ENCODE measurements at regions not wholly inside any gene's neighbourhood (a gene's known extent, or its start where the extent isn't known, plus 50 kb on each side); places are given as distances from the start of the nearest gene placed in this dataset.

GRCh38 chr3:159761369-159761768 lies 227.3 kb upstream of the IL12A start:
- no peaks in the 10 kb centered on the region for H3K36me3 ChIP-seq (ENCODE audit: control insufficient read depth, insufficient read depth, low read length)
- H3K27ac Mint-ChIP-seq, result no peak overlapping the region
- WGBS (ENCODE audit: insufficient coverage), result 94% methylated on average over 1 of the region's 1 CpG
- H3K9me3 ChIP-seq (ENCODE audit: control insufficient read depth, insufficient read depth, low read length), result no peaks in the 10 kb centered on the region
- no peaks in the 10 kb centered on the region for H3K36me3 Mint-ChIP-seq
- no peak for TF ChIP-seq CTCF (IDR thresholded peaks at IDR 0.05)
- H3K4me3 ChIP-seq (ENCODE audit: low read length), result no peak overlapping the region
- no peak overlapping the region for H3K27ac ChIP-seq (ENCODE audit: low read length)
- H3K9me3 Mint-ChIP-seq, result peaks cover 0 to 4% of the 10 kb centered on the region in 2 donors
- no peak for ATAC-seq
- intact Hi-C loops (cut with micrococcal nuclease), result no loop called here
- peaks cover 10% of the 10 kb centered on the region for H3K27me3 ChIP-seq (ENCODE audit: control insufficient read depth, insufficient read depth, low read length)
- no peak for DNase-seq
- H3K4me1 Mint-ChIP-seq, result peaks cover 11 to 19% of the 10 kb centered on the region in 2 donors
- H3K4me3 Mint-ChIP-seq, result no peak overlapping the region
- peaks cover 35 to 39% of the 10 kb centered on the region in 2 donors for H3K27me3 Mint-ChIP-seq (ENCODE audit: low read depth in 2 of 2)
- H3K4me1 ChIP-seq (ENCODE audit: control insufficient read depth, insufficient read depth, low read length), result peaks cover 22% of the 10 kb centered on the region

GRCh38 chr3:159761848-159762635 lies 226.6 kb upstream of the IL12A start:
- no peak overlapping the region for H3K4me3 ChIP-seq (ENCODE audit: low read length)
- H3K27ac ChIP-seq (ENCODE audit: low read length), result no peak overlapping the region
- Mint-ChIP-seq H3K9me3 (peaks cover 0 to 1% of the 10 kb centered on the region in 2 donors), H3K4me3 (peak overlapping the region; percentile 31), H3K4me1 (peaks cover 11 to 19% of the 10 kb centered on the region in 2 donors), H3K27me3 (ENCODE audit: low read depth in 2 of 2) (peaks cover 35 to 45% of the 10 kb centered on the region in 2 donors), H3K36me3 (no peaks in the 10 kb centered on the region), H3K27ac (no peak overlapping the region)
- 88% methylated on average over 6 of the region's 7 CpGs for WGBS (ENCODE audit: insufficient coverage)
- no peak for ATAC-seq
- intact Hi-C loops (cut with micrococcal nuclease), result no loop called here
- peaks cover 22% of the 10 kb centered on the region for H3K4me1 ChIP-seq (ENCODE audit: control insufficient read depth, insufficient read depth, low read length)
- no peaks in the 10 kb centered on the region for H3K36me3 ChIP-seq (ENCODE audit: control insufficient read depth, insufficient read depth, low read length)
- TF ChIP-seq CTCF (IDR thresholded peaks at IDR 0.05), result no peak
- DNase-seq, result no peak
- H3K9me3 ChIP-seq (ENCODE audit: control insufficient read depth, insufficient read depth, low read length), result no peaks in the 10 kb centered on the region
- peaks cover 10% of the 10 kb centered on the region for H3K27me3 ChIP-seq (ENCODE audit: control insufficient read depth, insufficient read depth, low read length)

GRCh38 chr3:159763011-159763601 lies 225.5 kb upstream of the IL12A start:
- H3K27me3 Mint-ChIP-seq (ENCODE audit: low read depth in 2 of 2), result peaks cover 41 to 56% of the 10 kb centered on the region in 2 donors

More at GRCh38 chr3:159763011-159763601, 225.5 kb upstream of the IL12A start:
- WGBS (ENCODE audit: insufficient coverage), result 1% methylated on average over 40 of the region's 40 CpGs
- H3K27ac ChIP-seq (ENCODE audit: low read length), result no peak overlapping the region
- Mint-ChIP-seq H3K36me3 (no peaks in the 10 kb centered on the region), H3K4me1 (peaks cover 11 to 19% of the 10 kb centered on the region in 2 donors), H3K4me3 (peak overlapping the region; percentile 83), H3K27ac (peak overlapping the region in 1 of 2 donors; percentile 42), H3K9me3 (no peaks in the 10 kb centered on the region)
- H3K9me3 ChIP-seq (ENCODE audit: control insufficient read depth, insufficient read depth, low read length), result no peaks in the 10 kb centered on the region
- H3K4me3 ChIP-seq (ENCODE audit: low read length), result peak overlapping the region; percentile 37
- H3K4me1 ChIP-seq (ENCODE audit: control insufficient read depth, insufficient read depth, low read length), result peaks cover 22% of the 10 kb centered on the region
- peak in 1 of 2 donors; percentile 21 for DNase-seq
- H3K36me3 ChIP-seq (ENCODE audit: control insufficient read depth, insufficient read depth, low read length), result no peaks in the 10 kb centered on the region
- peak; percentile 68 to 74 (median 69) for ATAC-seq
- intact Hi-C loops (cut with micrococcal nuclease), result no loop called here
- TF ChIP-seq CTCF (IDR thresholded peaks at IDR 0.05), result no peak
- H3K27me3 ChIP-seq (ENCODE audit: control insufficient read depth, insufficient read depth, low read length), result peaks cover 10% of the 10 kb centered on the region

Data from natural killer cell (primary cell).